HepG2 (cell line): ENCODE measurements at regions not wholly inside any gene's neighbourhood (a gene's known extent, or its start where the extent isn't known, plus 50 kb on each side); places are given as distances from the start of the nearest gene placed in this dataset.

Experiments used
- ATAC-seq: fragments of 200-7000 bp; cut with Tn5 transposase; 3 replicates; pipeline ENCODE4 v1.9.1; 2020; ENCODE audit warnings: mild to moderate bottlenecking, moderate library complexity
- BruUV-seq: library from RNA; stranded (reverse); fragments of 400-500 nt; replicated peaks from 2 replicates; lab custom pipeline; 2021; lab: Mats Ljungman, UMichigan
- CTCF ChIA-PET: fragments of 300-600 bp; formaldehyde crosslinking; extraction: SDS; loops from one replicate; lab custom pipeline; 2021; ENCODE audit warnings: low total read pairs, inconsistent platforms, low intra/inter-chr PET ratio; lab: Yijun Ruan, JAX
- POLR2A ChIA-PET: fragments of 350-600 bp; sonication (Branson Sonifier 250); formaldehyde crosslinking; loops from one replicate; lab custom pipeline; 2020; ENCODE audit warnings: antibody characterized with exemption, inconsistent platforms; lab: Yijun Ruan, JAX
- DNase-seq: peaks from one replicate; pipeline ENCODE4 v3.0.0-alpha.2; 2015; ENCODE audit warnings: low spot score
- FAIRE-seq: peaks from 3 replicates; lab custom pipeline; 2011; peaks lifted over from hg19 to GRCh38; lab: Jason Lieb, UNC
- H2AFZ ChIP-seq: one replicate; pipeline ENCODE4 v1.6.1; 2011; ENCODE audit warnings: low read length, inconsistent platforms
- H3K27ac ChIP-seq: fragments of 300-600 bp; 3 replicates; pipeline ENCODE4 v1.8.0; 2011; ENCODE audit warnings: mixed run types, mild to moderate bottlenecking, mixed read lengths, low read length, inconsistent platforms; ENCODE audit not compliant: insufficient read depth; ENCODE audit errors: extremely low read length
- H3K27me3 ChIP-seq, 2 experiments: fragments of 200-600 bp in 1 of 2; 2 replicates in 1 of 2; 3 replicates in 1 of 2; pipeline versions ENCODE4 v1.6.0 to v1.8.0; 2011; ENCODE audit warnings: low read length in 2 of 2, mild to moderate bottlenecking in 2 of 2, moderate library complexity in 2 of 2, inconsistent platforms in 1 of 2; ENCODE audit not compliant: insufficient read depth in 2 of 2, control insufficient read depth in 1 of 2
- H3K36me3 ChIP-seq, 2 experiments: fragments of 200-600 bp in 1 of 2; replicated peaks in 1 of 2; 2 replicates in 1 of 2; 3 replicates in 1 of 2; pipeline versions ENCODE4 v1.5.1 to v1.8.0; 2011; ENCODE audit warnings: low read length in 2 of 2, inconsistent platforms in 1 of 2; ENCODE audit not compliant: insufficient read depth in 2 of 2, control insufficient read depth in 1 of 2
- H3K4me1 ChIP-seq: 2 replicates; pipeline ENCODE4 v1.5.1; 2012; ENCODE audit warnings: low read length, inconsistent platforms; ENCODE audit not compliant: insufficient read depth
- H3K4me2 ChIP-seq: 2 replicates; pipeline ENCODE4 v1.6.0; 2011; ENCODE audit warnings: low read depth, low read length, inconsistent platforms
- H3K4me3 ChIP-seq, 3 experiments: fragments of 200-600 bp in 1 of 3; sonication (generic), shearing (Covaris generic) in 1 of 3; replicated peaks in 1 of 3; 2 replicates each; pipeline ENCODE4 v1.5.1; 2011 to 2016; ENCODE audit warnings: low read length in 3 of 3, inconsistent platforms in 2 of 3, low read depth in 2 of 3, mild to moderate bottlenecking in 2 of 3, control low read depth in 1 of 3, mixed read lengths in 1 of 3; ENCODE audit not compliant: insufficient read depth in 1 of 3
- H3K79me2 ChIP-seq: one replicate; pipeline ENCODE4 v1.6.1; 2011; ENCODE audit warnings: low read length, inconsistent platforms; ENCODE audit not compliant: insufficient read depth
- H3K9ac ChIP-seq: 2 replicates; pipeline ENCODE4 v1.6.0; 2011; ENCODE audit warnings: mild to moderate bottlenecking, low read depth, low read length, inconsistent platforms; ENCODE audit not compliant: insufficient read depth
- H3K9me3 ChIP-seq: 2 replicates; pipeline ENCODE4 v1.5.1; 2012; ENCODE audit warnings: mild to moderate bottlenecking, low read length
- H4K20me1 ChIP-seq: 2 replicates; pipeline ENCODE4 v1.6.0; 2011; ENCODE audit warnings: inconsistent platforms, mild to moderate bottlenecking, low read length, moderate library complexity; ENCODE audit not compliant: insufficient read depth
- HMG20A ChIP-seq: IDR thresholded peaks from 2 replicates; pipeline ENCODE4 v1.6.1; 2016; ENCODE audit warnings: borderline replicate concordance
- MAFF ChIP-seq: IDR thresholded peaks from 2 replicates; pipeline ENCODE4 v1.6.1; 2011; ENCODE audit warnings: low read depth, low read length, improper control_type of control experiment
- MAFK ChIP-seq, 2 experiments: IDR thresholded peaks in 1 of 2; conservative IDR thresholded peaks in 1 of 2; 2 replicates each; pipeline ENCODE4 v1.6.1; 2011; ENCODE audit warnings: improper control_type of control experiment in 2 of 2, low read length in 2 of 2
- ZNF841 ChIP-seq: sonication (generic); formaldehyde crosslinking; IDR thresholded peaks from 2 replicates; pipeline ENCODE4 v1.8.1; 2023; ENCODE audit warnings: missing genetic modification reagents, borderline replicate concordance
- WGBS: methylation state at CpG from one replicate; pipeline ENCODE4 v1.1.6; 2017; ENCODE audit warnings: low lambda C conversion rate; 5-methylcytosine and 5-hydroxymethylcytosine counted together
- in situ Hi-C: cut with HindIII; loops from 2 replicates; pipeline ENCODE4 v1.10.0; 2017; ENCODE audit warnings: low pct_unique_long_range_greater_than_20kb; ENCODE audit not compliant: extremely low pct_ligation_motif_present
- intact Hi-C: fragments of 100-400 bp; cut with micrococcal nuclease; formaldehyde crosslinking; loops from one replicate; pipeline ENCODE4 v1.10.0; 2022; ENCODE audit not compliant: unreplicated experiment
- TF ChIP-seq, protein P1 (sequence below): sonication (generic); formaldehyde crosslinking; IDR thresholded peaks from 2 replicates; pipeline ENCODE4 v1.8.0; 2022; ENCODE audit warnings: missing genetic modification reagents, mild to moderate bottlenecking, borderline replicate concordance
- TF ChIP-seq, protein P2 (sequence below): sonication (generic); formaldehyde crosslinking; conservative IDR thresholded peaks from 2 replicates; pipeline ENCODE4 v1.8.0; 2022; ENCODE audit warnings: missing genetic modification reagents

DNA sequence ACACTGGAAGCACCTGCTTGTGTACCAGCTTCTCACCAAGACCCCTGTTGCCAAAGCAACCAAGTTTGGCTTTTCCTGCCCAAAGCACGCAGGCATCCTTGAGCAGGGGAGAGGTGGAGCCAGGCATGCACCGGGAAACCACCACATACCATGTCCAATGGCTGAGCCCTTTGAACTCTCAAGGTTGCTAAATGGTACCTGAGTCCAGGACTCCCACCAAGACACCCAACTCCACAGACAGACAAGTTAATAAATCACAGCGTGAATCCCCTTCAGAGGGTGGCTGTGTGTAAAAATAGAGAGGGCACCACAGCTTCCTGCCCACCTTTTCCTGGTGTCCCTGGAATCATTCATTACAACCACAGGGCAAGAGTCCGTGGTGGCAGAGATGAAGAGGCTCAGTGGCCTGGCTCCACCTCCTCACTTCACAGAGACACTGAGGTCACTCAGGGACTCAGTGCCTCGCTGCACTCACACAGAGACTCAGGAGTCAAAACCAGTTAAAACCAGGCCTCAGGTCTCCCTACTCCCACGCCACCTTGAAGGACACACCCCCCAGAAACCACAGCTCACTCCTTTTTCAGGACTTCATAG is 143.7 kb downstream of the C5orf15 start (continued):
- TF ChIP-seq, protein P1, sequence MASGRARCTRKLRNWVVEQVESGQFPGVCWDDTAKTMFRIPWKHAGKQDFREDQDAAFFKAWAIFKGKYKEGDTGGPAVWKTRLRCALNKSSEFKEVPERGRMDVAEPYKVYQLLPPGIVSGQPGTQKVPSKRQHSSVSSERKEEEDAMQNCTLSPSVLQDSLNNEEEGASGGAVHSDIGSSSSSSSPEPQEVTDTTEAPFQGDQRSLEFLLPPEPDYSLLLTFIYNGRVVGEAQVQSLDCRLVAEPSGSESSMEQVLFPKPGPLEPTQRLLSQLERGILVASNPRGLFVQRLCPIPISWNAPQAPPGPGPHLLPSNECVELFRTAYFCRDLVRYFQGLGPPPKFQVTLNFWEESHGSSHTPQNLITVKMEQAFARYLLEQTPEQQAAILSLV (CRISPR knock-in tag) = no peak
- TF ChIP-seq, protein P2, sequence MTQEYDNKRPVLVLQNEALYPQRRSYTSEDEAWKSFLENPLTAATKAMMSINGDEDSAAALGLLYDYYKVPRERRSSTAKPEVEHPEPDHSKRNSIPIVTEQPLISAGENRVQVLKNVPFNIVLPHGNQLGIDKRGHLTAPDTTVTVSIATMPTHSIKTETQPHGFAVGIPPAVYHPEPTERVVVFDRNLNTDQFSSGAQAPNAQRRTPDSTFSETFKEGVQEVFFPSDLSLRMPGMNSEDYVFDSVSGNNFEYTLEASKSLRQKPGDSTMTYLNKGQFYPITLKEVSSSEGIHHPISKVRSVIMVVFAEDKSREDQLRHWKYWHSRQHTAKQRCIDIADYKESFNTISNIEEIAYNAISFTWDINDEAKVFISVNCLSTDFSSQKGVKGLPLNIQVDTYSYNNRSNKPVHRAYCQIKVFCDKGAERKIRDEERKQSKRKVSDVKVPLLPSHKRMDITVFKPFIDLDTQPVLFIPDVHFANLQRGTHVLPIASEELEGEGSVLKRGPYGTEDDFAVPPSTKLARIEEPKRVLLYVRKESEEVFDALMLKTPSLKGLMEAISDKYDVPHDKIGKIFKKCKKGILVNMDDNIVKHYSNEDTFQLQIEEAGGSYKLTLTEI = no peak

DNA sequence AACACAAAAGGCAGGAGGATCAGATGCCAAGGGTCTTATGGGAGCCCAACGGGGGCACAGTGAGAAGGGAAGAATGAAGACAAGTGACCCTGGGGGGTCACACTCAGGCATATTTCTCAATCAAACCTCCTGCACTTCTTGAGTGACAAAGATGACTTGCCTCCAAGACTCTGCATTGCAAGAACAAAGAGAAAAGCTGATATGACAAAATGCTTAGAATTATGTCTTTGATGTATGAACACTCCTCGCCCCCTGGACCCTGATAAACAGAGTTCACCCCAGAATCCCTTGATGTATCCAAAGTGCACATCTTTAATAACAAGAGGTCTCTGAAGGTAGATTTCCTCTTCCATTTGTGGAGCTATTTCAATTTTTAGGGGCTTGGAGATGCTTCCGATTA is 146.5 kb downstream of the C5orf15 start:
- H3K9ac ChIP-seq = no peak overlapping the region
- no peaks in the 10 kb centered on the region for H3K9me3 ChIP-seq
- in situ Hi-C loops = no loop called here
- H3K27me3 ChIP-seq = peaks cover 0 to 11% of the 10 kb centered on the region in 2 experiments; a peak in 3 of 5 replicates
- no peak for ATAC-seq
- no peak for DNase-seq
- intact Hi-C loops = no loop called here
- no peak overlapping the region for H2AFZ ChIP-seq
- no peak for FAIRE-seq
- POLR2A ChIA-PET = no interaction called here
- WGBS = 32% methylated on average over 3 of the region's 3 CpGs
- H3K4me3 ChIP-seq = no peak overlapping the region
- TF ChIP-seq MAFK (conservative IDR thresholded peaks at IDR 0.05 in 1 of 2, IDR thresholded peaks at IDR 0.05 in 1 of 2; ENCODE audit: low read length in 2 of 2) = peak; percentile 58 to 66
- no peak for TF ChIP-seq ZNF841 (CRISPR knock-in tag)
- peak; percentile 54; the same call in 1 of the 2 replicates for TF ChIP-seq MAFF
- TF ChIP-seq HMG20A (CRISPR knock-in tag) = no peak
- H3K79me2 ChIP-seq = no peaks in the 10 kb centered on the region
- no peak overlapping the region for H3K4me2 ChIP-seq
- H3K36me3 ChIP-seq = no peaks in the 10 kb centered on the region
- H3K4me1 ChIP-seq = peaks cover 9% of the 10 kb centered on the region
- H4K20me1 ChIP-seq = no peaks in the 10 kb centered on the region
- CTCF ChIA-PET = no interaction called here
- no TSS peak for BruUV-seq
- no peak overlapping the region for H3K27ac ChIP-seq
